T47D (cell line): ENCODE measurements at regions not wholly inside any gene's neighbourhood (a gene's known extent, or its start where the extent isn't known, plus 50 kb on each side); places are given as distances from the start of the nearest gene placed in this dataset.

Experiments
- DNase-seq, 2 experiments: peaks; one replicate each; pipeline versions ENCODE4 v3.0.0 to v3.0.0-alpha.2; 2011 to 2012; ENCODE audit warnings: low read depth in 1 of 2, low spot score in 1 of 2
- JUND ChIP-seq: IDR thresholded peaks from 2 replicates; pipeline ENCODE4 v1.6.1; 2012; ENCODE audit warnings: low read depth
- in situ Hi-C: cut with HindIII; loops from 2 replicates; pipeline ENCODE4 v1.10.0; 2016; ENCODE audit warnings: low sequenced_read_pairs, low pct_unique_long_range_greater_than_20kb

GRCh38 chr10:78931321-78932053, 137.3 kb upstream of the ZMIZ1 start:
- no peak for TF ChIP-seq JUND
- DNase-seq: no peak
- in situ Hi-C loops: no loop called here

- TF ChIP-seq JUND: no peak
- in situ Hi-C loops: no loop called here
- DNase-seq: no peak
Observed at GRCh38 chr10:78932054-78932386, 136.7 kb upstream of the ZMIZ1 start.

- peak; percentile 73 to 87 for DNase-seq
- in situ Hi-C loops: no loop called here
- TF ChIP-seq JUND: no peak
Observed at GRCh38 chr10:78932861-78933260, 135.9 kb upstream of the ZMIZ1 start.

- DNase-seq: no peak
- no peak for TF ChIP-seq JUND
- in situ Hi-C loops: no loop called here
Observed at GRCh38 chr10:78933828-78934531, 134.8 kb upstream of the ZMIZ1 start.

- in situ Hi-C loops: no loop called here
- no peak for DNase-seq
- no peak for TF ChIP-seq JUND
Observed at GRCh38 chr10:78934532-78934898, 134.3 kb upstream of the ZMIZ1 start.

- in situ Hi-C loops: no loop called here
- DNase-seq: no peak
- no peak for TF ChIP-seq JUND
Observed at GRCh38 chr10:78934994-78935602, 133.7 kb upstream of the ZMIZ1 start.

- in situ Hi-C loops: no loop called here
- DNase-seq: no peak
- no peak for TF ChIP-seq JUND
Observed at GRCh38 chr10:78935697-78936407, 132.9 kb upstream of the ZMIZ1 start.

GRCh38 chr10:78936412-78937342, 132.1 kb upstream of the ZMIZ1 start:
- in situ Hi-C loops: no loop called here
- no peak for DNase-seq
- no peak for TF ChIP-seq JUND

- no peak for DNase-seq
- in situ Hi-C loops: no loop called here
- no peak for TF ChIP-seq JUND
Observed at GRCh38 chr10:78937393-78937792, 131.4 kb upstream of the ZMIZ1 start.

- in situ Hi-C loops: no loop called here
- DNase-seq: no peak
- no peak for TF ChIP-seq JUND
Observed at GRCh38 chr10:78937800-78938694, 130.7 kb upstream of the ZMIZ1 start.
